D721Med (cell line): ENCODE measurements at regions not wholly inside any gene's neighbourhood (a gene's known extent, or its start where the extent isn't known, plus 50 kb on each side); places are given as distances from the start of the nearest gene placed in this dataset.

Experiments used
- DNase-seq: peaks from one replicate; pipeline ENCODE4 v3.0.0; 2011; ENCODE audit warnings: low spot score; ENCODE audit not compliant: insufficient read length
- FAIRE-seq: peaks from 2 replicates; lab custom pipeline; 2011; peaks lifted over from hg19 to GRCh38; lab: Jason Lieb, UNC
- TF ChIP-seq, protein P1 (sequence below): IDR thresholded peaks from 2 replicates; pipeline ENCODE4 v1.5.1; 2012; ENCODE audit warnings: mild to moderate bottlenecking, control low read depth; ENCODE audit not compliant: insufficient read depth; ENCODE audit errors: missing control alignments

DNA sequence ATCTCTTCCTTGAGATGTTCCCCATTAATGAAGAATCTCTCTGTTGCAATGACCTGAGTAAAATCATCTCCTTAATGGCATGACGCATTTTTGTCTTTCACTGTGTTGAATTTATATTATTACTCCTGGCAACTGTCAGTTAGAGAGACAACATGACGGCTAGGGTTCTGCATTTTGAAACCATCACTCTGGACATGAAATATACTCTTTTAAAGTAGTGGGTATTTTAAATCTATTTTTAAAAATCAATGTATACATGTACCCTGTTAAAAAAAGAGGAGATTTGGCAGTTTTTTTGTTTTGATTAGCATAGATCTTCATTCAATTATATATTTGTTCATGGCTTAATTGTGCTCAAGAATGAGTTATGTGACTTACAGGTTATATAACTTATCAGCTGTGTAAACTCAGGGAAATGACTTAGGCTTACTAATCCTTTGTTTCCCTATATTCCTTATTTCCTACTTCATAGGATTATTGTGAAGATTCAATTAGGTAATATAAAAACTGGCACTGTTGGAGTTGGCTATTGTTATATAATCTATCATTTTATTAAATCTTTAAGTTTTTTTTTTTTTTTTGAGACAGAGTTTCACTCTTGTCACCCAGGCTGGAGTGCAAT, 632.0 kb upstream of the SPRY2 start:
- TF ChIP-seq, protein P1, sequence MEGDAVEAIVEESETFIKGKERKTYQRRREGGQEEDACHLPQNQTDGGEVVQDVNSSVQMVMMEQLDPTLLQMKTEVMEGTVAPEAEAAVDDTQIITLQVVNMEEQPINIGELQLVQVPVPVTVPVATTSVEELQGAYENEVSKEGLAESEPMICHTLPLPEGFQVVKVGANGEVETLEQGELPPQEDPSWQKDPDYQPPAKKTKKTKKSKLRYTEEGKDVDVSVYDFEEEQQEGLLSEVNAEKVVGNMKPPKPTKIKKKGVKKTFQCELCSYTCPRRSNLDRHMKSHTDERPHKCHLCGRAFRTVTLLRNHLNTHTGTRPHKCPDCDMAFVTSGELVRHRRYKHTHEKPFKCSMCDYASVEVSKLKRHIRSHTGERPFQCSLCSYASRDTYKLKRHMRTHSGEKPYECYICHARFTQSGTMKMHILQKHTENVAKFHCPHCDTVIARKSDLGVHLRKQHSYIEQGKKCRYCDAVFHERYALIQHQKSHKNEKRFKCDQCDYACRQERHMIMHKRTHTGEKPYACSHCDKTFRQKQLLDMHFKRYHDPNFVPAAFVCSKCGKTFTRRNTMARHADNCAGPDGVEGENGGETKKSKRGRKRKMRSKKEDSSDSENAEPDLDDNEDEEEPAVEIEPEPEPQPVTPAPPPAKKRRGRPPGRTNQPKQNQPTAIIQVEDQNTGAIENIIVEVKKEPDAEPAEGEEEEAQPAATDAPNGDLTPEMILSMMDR, result no peak
- FAIRE-seq (no peak), DNase-seq (no peak)

DNA sequence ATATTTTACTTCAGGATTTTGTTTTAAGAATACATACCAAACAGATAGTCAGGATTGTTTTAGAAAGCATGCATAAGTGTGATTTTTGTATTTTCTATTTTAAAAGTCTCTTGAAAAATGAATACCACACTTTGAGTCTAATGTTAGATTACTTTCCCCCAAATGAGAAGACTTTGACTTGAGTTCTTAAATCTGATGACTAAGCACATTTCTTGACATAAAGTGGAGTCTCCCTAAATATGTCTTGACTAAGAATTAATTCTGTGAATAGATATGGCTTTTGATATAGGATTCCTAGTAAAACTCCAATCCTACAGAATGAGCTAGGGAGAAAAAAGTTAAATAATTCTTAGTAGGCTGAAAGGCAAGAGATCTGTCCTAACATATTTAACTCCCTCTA, 624.2 kb upstream of the SPRY2 start:
- TF ChIP-seq, protein P1, result no peak
- FAIRE-seq (no peak), DNase-seq (no peak)

DNA sequence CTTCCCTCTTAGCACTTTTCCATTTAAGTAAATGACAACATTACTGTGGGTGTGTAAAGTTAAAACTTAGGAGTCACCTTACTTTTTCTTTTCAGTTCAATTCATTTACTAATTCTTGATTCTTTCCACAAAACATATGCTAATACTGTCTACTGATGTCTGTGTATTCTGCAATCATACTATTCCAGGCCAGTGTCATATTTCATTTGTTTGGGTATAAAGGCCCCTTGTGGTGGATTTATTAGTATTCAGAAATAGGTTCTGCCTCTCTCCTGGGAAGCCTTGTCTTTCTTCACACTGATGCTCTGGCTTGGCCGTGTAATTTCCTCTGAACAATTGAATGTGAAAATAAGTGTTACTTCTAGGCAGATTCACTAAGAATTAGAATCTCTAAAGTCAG, 621.9 kb upstream of the SPRY2 start:
- no peak for DNase-seq
- FAIRE-seq, result no peak
- TF ChIP-seq, protein P1, result no peak

DNA sequence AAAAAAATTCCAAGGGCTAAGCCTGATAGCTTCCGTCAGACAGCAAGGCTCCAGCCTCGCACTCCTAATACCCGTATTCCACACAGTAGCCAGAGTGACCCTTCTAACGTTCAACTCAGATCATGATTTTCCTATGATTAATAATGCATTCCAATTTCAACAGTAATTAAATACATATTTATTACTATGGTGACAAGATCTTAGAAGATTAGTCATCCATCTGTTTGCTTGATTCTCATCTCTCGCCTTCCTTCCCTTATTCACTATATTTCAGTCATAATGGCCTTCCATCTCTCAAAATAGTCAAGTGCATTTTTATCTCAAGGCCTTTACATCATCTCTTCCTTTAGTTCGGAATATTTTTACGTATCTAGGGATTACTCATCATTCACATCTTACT, 621.2 kb upstream of the SPRY2 start:
- TF ChIP-seq, protein P1, result no peak

DNA sequence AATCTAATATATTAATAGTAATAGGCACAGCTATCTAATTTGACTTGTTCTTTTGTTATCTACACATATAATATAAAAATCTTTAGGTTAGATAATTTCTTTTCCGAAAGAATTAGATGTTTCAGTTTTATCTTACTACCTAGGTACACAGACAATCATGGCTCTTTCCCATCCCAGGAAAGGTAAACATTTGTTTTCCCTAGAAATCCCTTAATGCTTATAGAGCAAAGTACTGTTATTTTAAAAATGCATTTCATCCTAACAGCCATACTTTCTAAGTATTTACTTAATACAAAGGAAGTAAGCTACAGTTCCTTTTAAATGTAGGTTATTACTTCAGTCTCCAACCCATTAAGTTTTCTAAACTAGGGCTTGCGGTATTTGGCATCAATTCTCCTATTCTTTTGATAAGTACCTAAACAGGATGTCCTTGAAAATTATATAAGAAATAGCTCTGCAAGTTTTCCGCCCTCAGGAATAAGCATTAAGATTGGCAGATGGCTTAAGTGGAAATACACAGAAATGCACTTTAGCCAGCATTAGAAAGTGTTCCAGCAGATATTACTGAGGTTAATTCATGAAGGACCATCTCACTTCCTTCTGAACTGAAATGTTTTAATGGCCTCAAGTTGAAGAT, 616.2 kb upstream of the SPRY2 start:
- DNase-seq, result no peak
- no peak for FAIRE-seq
- TF ChIP-seq, protein P1, result no peak

More for the DNA sequence above, 621.2 kb upstream of the SPRY2 start:
- no peak for FAIRE-seq
- DNase-seq, result no peak

DNA sequence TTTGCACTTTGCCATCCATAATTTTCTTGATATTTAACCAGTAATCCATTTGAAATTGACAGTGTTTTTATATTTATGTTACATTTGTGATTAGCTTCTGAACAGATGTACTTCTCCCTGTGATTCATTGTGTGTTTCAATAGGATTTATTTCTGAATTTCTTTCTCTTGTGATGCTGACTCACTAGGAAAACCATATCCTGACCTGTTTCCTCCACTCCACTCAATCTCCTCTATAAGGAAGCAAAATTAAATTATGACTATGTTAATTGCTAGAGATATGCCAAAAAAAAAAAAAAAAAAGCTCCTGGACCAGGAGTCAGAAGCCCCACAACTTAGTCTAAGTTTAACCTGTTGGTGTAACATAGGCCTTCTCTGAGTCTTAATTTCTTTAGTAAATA, 614.6 kb upstream of the SPRY2 start:
- TF ChIP-seq, protein P1, result no peak
- DNase-seq (no peak), FAIRE-seq (no peak)

DNA sequence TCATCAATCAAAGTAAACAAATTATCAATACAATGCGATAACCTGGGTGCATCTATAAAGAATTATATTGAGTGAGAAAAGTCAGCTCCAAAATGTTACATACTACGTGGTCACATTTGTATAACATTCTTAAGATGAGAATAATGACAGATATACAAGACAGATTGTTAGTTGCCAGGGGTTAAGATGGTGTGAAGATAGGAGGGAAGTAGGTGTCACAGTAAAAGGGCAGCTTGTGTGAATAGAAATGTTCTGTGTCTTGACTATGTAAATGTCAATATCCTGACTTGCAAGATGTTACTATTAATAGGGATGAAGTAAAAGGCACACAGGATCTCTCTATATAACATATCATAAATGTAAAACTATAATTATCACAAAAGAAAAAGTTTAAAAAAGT, 611.2 kb upstream of the SPRY2 start:
- TF ChIP-seq, protein P1, result no peak
- FAIRE-seq (no peak), DNase-seq (no peak)
